ENCODE measurements at regions not wholly inside any gene's neighbourhood (a gene's known extent, or its start where the extent isn't known, plus 50 kb on each side); places are given as distances from the start of the nearest gene placed in this dataset.

DNA sequence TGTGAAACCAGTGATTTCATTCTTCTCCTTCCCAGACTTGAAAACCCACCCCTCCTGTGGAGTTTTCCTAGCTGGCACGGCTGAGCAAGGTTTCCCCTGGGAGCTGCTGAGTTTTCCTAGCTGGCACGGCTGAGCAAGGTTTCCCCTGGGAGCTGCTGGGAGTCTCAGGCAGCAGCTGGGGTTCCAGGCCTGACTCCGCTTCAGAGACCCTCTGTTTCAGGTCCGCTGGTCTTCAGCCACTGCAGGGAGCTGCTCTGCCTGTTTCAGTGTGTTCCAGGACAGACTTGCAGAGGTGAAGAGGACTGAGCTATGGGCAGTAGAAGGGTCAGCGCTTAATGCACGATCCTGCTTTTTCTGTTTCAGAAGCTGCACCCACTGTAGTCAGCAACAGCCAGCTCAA is 104.9 kb downstream of the XRCC2 start:
- no peaks in the 10 kb centered on the region for H3K9me3 ChIP-seq
- no peaks in the 10 kb centered on the region for H3K36me3 ChIP-seq
- TF ChIP-seq, protein P1, sequence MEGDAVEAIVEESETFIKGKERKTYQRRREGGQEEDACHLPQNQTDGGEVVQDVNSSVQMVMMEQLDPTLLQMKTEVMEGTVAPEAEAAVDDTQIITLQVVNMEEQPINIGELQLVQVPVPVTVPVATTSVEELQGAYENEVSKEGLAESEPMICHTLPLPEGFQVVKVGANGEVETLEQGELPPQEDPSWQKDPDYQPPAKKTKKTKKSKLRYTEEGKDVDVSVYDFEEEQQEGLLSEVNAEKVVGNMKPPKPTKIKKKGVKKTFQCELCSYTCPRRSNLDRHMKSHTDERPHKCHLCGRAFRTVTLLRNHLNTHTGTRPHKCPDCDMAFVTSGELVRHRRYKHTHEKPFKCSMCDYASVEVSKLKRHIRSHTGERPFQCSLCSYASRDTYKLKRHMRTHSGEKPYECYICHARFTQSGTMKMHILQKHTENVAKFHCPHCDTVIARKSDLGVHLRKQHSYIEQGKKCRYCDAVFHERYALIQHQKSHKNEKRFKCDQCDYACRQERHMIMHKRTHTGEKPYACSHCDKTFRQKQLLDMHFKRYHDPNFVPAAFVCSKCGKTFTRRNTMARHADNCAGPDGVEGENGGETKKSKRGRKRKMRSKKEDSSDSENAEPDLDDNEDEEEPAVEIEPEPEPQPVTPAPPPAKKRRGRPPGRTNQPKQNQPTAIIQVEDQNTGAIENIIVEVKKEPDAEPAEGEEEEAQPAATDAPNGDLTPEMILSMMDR (IDR thresholded peaks at IDR 0.05): no peak
- no peak for TF ChIP-seq POLR2A (IDR thresholded peaks at IDR 0.05)
- H3K27ac ChIP-seq: no peak overlapping the region
- no peaks in the 10 kb centered on the region for H3K4me1 ChIP-seq
- DNase-seq: no peak
- no peak overlapping the region for H3K4me3 ChIP-seq
- H3K27me3 ChIP-seq: no peaks in the 10 kb centered on the region

DNA sequence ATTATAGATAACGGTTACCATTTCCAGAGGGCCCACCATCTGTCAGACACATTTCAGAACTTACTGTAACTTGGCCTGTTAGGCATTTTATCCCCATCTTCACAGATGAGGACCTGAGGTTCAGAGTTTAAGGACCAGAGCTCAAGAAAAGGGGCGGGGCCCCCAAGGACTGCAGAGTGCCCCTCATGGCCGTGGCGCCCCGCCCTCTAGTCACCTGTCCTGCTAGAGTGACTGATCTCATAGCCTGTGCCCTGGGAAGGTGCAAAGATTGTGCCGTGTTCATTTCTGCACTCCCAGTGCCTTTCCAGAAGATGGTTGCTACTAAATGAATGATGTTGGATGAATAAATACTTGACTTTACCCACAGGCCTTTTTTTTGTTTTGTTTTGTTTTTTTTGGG is 107.0 kb downstream of the XRCC2 start:
- no peaks in the 10 kb centered on the region for H3K9me3 ChIP-seq
- no peaks in the 10 kb centered on the region for H3K4me1 ChIP-seq
- TF ChIP-seq, protein P1 (IDR thresholded peaks at IDR 0.05): no peak
- no peak for TF ChIP-seq POLR2A (IDR thresholded peaks at IDR 0.05)
- H3K27me3 ChIP-seq: no peaks in the 10 kb centered on the region
- no peak overlapping the region for H3K27ac ChIP-seq
- H3K4me3 ChIP-seq: no peak overlapping the region
- DNase-seq: no peak
- H3K36me3 ChIP-seq: no peaks in the 10 kb centered on the region

DNA sequence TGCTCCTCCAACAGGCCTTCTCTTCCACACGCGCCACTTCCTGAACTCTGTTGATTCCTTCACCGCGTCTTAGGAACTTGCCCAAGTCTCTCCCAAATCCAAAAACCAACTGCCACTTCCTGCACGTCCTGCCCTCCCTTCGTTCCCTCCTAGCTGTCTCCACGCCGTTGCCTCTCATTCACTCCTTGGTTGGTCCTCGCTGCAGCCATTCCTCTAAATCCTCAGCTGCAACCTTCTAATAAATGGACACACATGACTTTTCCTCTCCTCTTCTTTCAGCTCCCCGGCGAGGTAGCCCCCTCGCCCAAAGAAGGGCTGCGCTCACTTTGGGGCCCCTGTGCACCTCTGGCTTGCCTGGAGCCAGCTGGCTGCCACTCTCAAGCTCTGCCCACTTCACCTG is 110.2 kb downstream of the XRCC2 start:
- TF ChIP-seq, protein P1 (IDR thresholded peaks at IDR 0.05): no peak
- no peak for TF ChIP-seq POLR2A (IDR thresholded peaks at IDR 0.05)
- H3K9me3 ChIP-seq: no peaks in the 10 kb centered on the region
- no peak overlapping the region for H3K27ac ChIP-seq
- no peaks in the 10 kb centered on the region for H3K4me1 ChIP-seq
- no peak for DNase-seq
- H3K4me3 ChIP-seq: no peak overlapping the region
- H3K36me3 ChIP-seq: no peaks in the 10 kb centered on the region
- no peaks in the 10 kb centered on the region for H3K27me3 ChIP-seq

DNA sequence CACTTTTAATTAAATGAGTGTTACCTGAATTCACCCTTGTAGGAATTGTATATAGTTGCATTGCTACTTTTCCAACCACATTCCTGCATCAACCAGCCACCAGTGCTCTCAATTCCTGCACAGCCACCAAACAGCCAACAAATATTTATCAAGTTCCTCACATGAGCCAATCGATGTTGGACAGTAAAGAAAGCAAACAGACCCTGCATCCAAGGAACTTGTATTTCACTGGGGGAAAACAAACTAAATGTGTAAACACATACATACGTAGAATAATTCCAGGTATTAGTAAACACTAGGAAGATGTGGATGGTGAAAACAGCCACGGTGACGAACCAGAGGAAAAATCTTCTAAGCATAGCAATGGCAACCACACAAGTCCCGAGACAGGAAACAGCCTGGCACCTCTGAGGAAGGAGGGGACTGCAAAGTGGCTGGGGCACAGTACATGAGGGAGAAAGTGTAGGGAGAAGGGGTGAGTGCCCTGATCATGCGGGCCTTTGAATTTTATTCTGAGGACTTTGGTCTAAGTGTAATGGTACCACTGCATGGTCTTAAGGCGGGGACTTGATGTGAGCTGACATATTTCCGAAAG is 111.2 kb downstream of the XRCC2 start:
- no peaks in the 10 kb centered on the region for H3K9me3 ChIP-seq
- H3K4me3 ChIP-seq: no peak overlapping the region
- no peak overlapping the region for H3K27ac ChIP-seq
- DNase-seq: no peak
- H3K4me1 ChIP-seq: no peaks in the 10 kb centered on the region
- no peaks in the 10 kb centered on the region for H3K27me3 ChIP-seq
- TF ChIP-seq, protein P1 (IDR thresholded peaks at IDR 0.05): no peak
- TF ChIP-seq POLR2A (IDR thresholded peaks at IDR 0.05): no peak
- no peaks in the 10 kb centered on the region for H3K36me3 ChIP-seq

DNA sequence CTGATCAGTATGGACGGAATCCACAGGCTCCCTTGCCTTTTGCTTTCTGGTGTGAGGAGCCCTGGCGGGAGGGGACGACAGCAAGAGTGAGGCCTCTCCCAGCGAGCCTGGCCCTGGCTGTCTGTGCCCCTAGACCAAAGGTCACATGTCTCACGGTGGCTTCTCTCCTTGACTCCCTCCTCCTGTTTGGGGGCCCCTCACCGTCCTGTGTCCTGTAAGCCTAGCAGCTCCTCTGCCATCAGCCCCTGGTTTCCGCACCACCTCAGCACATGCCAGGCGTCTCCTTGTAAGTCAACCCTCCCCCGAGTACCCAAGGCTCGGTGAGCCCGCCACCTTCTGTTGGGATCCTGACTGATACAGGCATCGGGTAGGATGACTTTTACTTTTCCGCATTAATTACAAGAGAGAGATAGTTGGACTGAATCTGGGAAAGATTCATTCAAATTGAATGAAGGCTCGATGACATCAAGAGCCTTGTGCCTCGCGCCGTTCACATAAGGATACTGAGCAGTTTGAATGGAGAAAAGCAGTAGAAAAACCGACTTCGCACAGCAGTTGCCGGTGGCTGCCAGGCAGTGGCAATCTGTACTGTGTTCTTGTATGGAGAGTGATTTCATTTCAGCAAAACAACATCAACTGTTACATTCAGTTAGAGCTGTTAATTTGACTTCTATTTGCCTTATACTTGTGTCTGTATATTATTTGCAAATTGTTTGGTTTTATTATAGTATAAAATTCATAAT is 119.8 kb downstream of the XRCC2 start:
- Histone ChIP-seq H3K27me3 (no peaks in the 10 kb centered on the region), H3K36me3 (no peaks in the 10 kb centered on the region), H3K4me1 (no peaks in the 10 kb centered on the region), H3K27ac (no peak overlapping the region), H3K4me3 (no peak overlapping the region), H3K9me3 (no peaks in the 10 kb centered on the region)
- no peak for DNase-seq
- TF ChIP-seq, protein P1 (IDR thresholded peaks at IDR 0.05): no peak
- no peak for TF ChIP-seq POLR2A (IDR thresholded peaks at IDR 0.05)
